HAP-1 (cell line): ENCODE measurements at regions not wholly inside any gene's neighbourhood (a gene's known extent, or its start where the extent isn't known, plus 50 kb on each side); places are given as distances from the start of the nearest gene placed in this dataset.
A peak's percentile ranks its signal among the peaks of the same experiment; 100 is the strongest.
"Not testable (repeated sequence)": the region's sequence is repeated elsewhere in the genome, so short reads cannot be mapped to it uniquely, and the experiment has no call there.

Experiments
- DNase-seq, 2 experiments: peaks; one replicate each; pipeline ENCODE4 v3.0.0-alpha.2; 2016 to 2020; ENCODE audit warnings: low spot score in 2 of 2
- H3K27me3 ChIP-seq: fragments of 250-450 bp; sonication (Bioruptor Pico); 2 replicates; pipeline ENCODE4 v1.5.1; 2020; ENCODE audit warnings: low read depth, mild to moderate bottlenecking, moderate library complexity
- H3K36me3 ChIP-seq: fragments of 250-450 bp; sonication (Bioruptor Pico); replicated peaks from 2 replicates; pipeline ENCODE4 v1.5.1; 2020; ENCODE audit warnings: mild to moderate bottlenecking
- H3K4me1 ChIP-seq: fragments of 250-450 bp; sonication (Bioruptor Pico); 2 replicates; pipeline ENCODE4 v1.5.1; 2020; ENCODE audit warnings: mild to moderate bottlenecking
- H3K4me3 ChIP-seq: fragments of 250-450 bp; sonication (Bioruptor Pico); 2 replicates; pipeline ENCODE4 v1.5.1; 2020; ENCODE audit warnings: mild to moderate bottlenecking, moderate library complexity
- H3K9me3 ChIP-seq: fragments of 250-450 bp; sonication (Bioruptor Pico); 2 replicates; pipeline ENCODE4 v1.5.1; 2020; ENCODE audit warnings: mild to moderate bottlenecking, moderate library complexity
- in situ Hi-C: fragments of 300-500 bp; cut with MboI; formaldehyde crosslinking; loops from 3 replicates; pipeline ENCODE4 v1.14.3; 2020; ENCODE audit warnings: low sequenced_read_pairs, inconsistent platforms, mixed read lengths

- in situ Hi-C loops, result no loop called here
- Histone ChIP-seq H3K4me1 (no peaks in the 10 kb centered on the region), H3K4me3 (no peak overlapping the region), H3K36me3 (no peaks in the 10 kb centered on the region), H3K9me3 (no peaks in the 10 kb centered on the region), H3K27me3 (no peaks in the 10 kb centered on the region)
- DNase-seq, result no peak
These were observed 172.8 kb upstream of the SPTLC3 start for GRCh38 chr20:12835999-12836398.

- no peaks in the 10 kb centered on the region for H3K27me3 ChIP-seq
- H3K36me3 ChIP-seq, result no peaks in the 10 kb centered on the region
- H3K4me3 ChIP-seq, result no peak overlapping the region
- in situ Hi-C loops, result no loop called here
- no peaks in the 10 kb centered on the region for H3K4me1 ChIP-seq
- no peak for DNase-seq
- H3K9me3 ChIP-seq, result no peaks in the 10 kb centered on the region
These were observed 171.1 kb upstream of the SPTLC3 start for GRCh38 chr20:12837646-12838045.

GRCh38 chr20:12838261-12838866 is 170.4 kb upstream of the SPTLC3 start:
- Histone ChIP-seq H3K4me3 (no peak overlapping the region), H3K27me3 (no peaks in the 10 kb centered on the region), H3K4me1 (no peaks in the 10 kb centered on the region), H3K36me3 (no peaks in the 10 kb centered on the region), H3K9me3 (no peaks in the 10 kb centered on the region)
- in situ Hi-C loops, result no loop called here
- DNase-seq, result peak in 1 of 2 experiments; percentile 49

GRCh38 chr20:12847872-12848271 is 160.9 kb upstream of the SPTLC3 start:
- no peaks in the 10 kb centered on the region for H3K36me3 ChIP-seq
- H3K27me3 ChIP-seq, result no peaks in the 10 kb centered on the region; the same call in 1 of the 2 replicates
- in situ Hi-C loops, result no loop called here
- H3K9me3 ChIP-seq, result no peaks in the 10 kb centered on the region
- no peak overlapping the region for H3K4me3 ChIP-seq
- peak in 1 of 2 experiments; percentile 16 for DNase-seq
- no peaks in the 10 kb centered on the region for H3K4me1 ChIP-seq

- H3K9me3 ChIP-seq, result no peaks in the 10 kb centered on the region
- H3K4me1 ChIP-seq, result no peaks in the 10 kb centered on the region
- no peaks in the 10 kb centered on the region for H3K36me3 ChIP-seq
- DNase-seq, result no peak
- H3K27me3 ChIP-seq, result no peaks in the 10 kb centered on the region; the same call in 1 of the 2 replicates
- no peak overlapping the region for H3K4me3 ChIP-seq
- in situ Hi-C loops, result no loop called here
These were observed 159.4 kb upstream of the SPTLC3 start for GRCh38 chr20:12849225-12849910.

- DNase-seq, H3K4me1 ChIP-seq, H3K4me3 ChIP-seq, H3K27me3 ChIP-seq, in situ Hi-C loops, H3K9me3 ChIP-seq, H3K36me3 ChIP-seq: not testable (repeated sequence)
These were observed 151.1 kb upstream of the SPTLC3 start for GRCh38 chr20:12857643-12858042.

GRCh38 chr20:12860619-12861247 is 148.0 kb upstream of the SPTLC3 start:
- in situ Hi-C loops, result no loop called here
- Histone ChIP-seq H3K27me3 (no peaks in the 10 kb centered on the region), H3K9me3 (no peaks in the 10 kb centered on the region), H3K36me3 (no peaks in the 10 kb centered on the region), H3K4me1 (no peaks in the 10 kb centered on the region), H3K4me3 (no peak overlapping the region)
- DNase-seq, result no peak

GRCh38 chr20:12869669-12870068 is 139.1 kb upstream of the SPTLC3 start:
- Histone ChIP-seq H3K9me3 (no peaks in the 10 kb centered on the region), H3K36me3 (no peaks in the 10 kb centered on the region), H3K27me3 (no peaks in the 10 kb centered on the region), H3K4me1 (no peaks in the 10 kb centered on the region), H3K4me3 (no peak overlapping the region)
- in situ Hi-C loops, result no loop called here
- no peak for DNase-seq

- Histone ChIP-seq H3K4me3 (no peak overlapping the region), H3K36me3 (no peaks in the 10 kb centered on the region), H3K4me1 (no peaks in the 10 kb centered on the region), H3K27me3 (no peaks in the 10 kb centered on the region), H3K9me3 (no peaks in the 10 kb centered on the region)
- in situ Hi-C loops, result no loop called here
- no peak for DNase-seq
These were observed 138.2 kb upstream of the SPTLC3 start for GRCh38 chr20:12870588-12870987.

- H3K27me3 ChIP-seq, result no peaks in the 10 kb centered on the region
- H3K36me3 ChIP-seq, result no peaks in the 10 kb centered on the region
- no peaks in the 10 kb centered on the region for H3K9me3 ChIP-seq
- H3K4me3 ChIP-seq, result no peak overlapping the region
- no peak for DNase-seq
- peaks cover 2% of the 10 kb centered on the region for H3K4me1 ChIP-seq
- in situ Hi-C loops, result no loop called here
These were observed 133.8 kb upstream of the SPTLC3 start for GRCh38 chr20:12874933-12875332.

GRCh38 chr20:12875510-12875909 is 133.3 kb upstream of the SPTLC3 start:
- Histone ChIP-seq H3K4me1 (peaks cover 5% of the 10 kb centered on the region), H3K27me3 (no peaks in the 10 kb centered on the region), H3K36me3 (no peaks in the 10 kb centered on the region), H3K4me3 (no peak overlapping the region), H3K9me3 (no peaks in the 10 kb centered on the region)
- DNase-seq, result no peak
- in situ Hi-C loops, result no loop called here

- H3K9me3 ChIP-seq, result no peaks in the 10 kb centered on the region
- no peak overlapping the region for H3K4me3 ChIP-seq
- H3K4me1 ChIP-seq, result peaks cover 7% of the 10 kb centered on the region
- H3K36me3 ChIP-seq, result no peaks in the 10 kb centered on the region
- in situ Hi-C loops, result no loop called here
- no peaks in the 10 kb centered on the region for H3K27me3 ChIP-seq
- DNase-seq, result no peak
These were observed 125.8 kb upstream of the SPTLC3 start for GRCh38 chr20:12882832-12883506.

- in situ Hi-C loops, result no loop called here
- no peaks in the 10 kb centered on the region for H3K36me3 ChIP-seq
- peaks cover 7% of the 10 kb centered on the region for H3K4me1 ChIP-seq
- no peaks in the 10 kb centered on the region for H3K27me3 ChIP-seq
- no peaks in the 10 kb centered on the region for H3K9me3 ChIP-seq
- H3K4me3 ChIP-seq, result no peak overlapping the region
- DNase-seq, result no peak
These were observed 125.3 kb upstream of the SPTLC3 start for GRCh38 chr20:12883507-12883885.
